ENCODE measurements at regions not wholly inside any gene's neighbourhood (a gene's known extent, or its start where the extent isn't known, plus 50 kb on each side); places are given as distances from the start of the nearest gene placed in this dataset.

- no peak for DNase-seq (ENCODE audit: low read depth)
These were observed 518.6 kb downstream of the MIAT start for GRCh38 chr22:27175974-27176373.

- DNase-seq (ENCODE audit: low read depth) = no peak
These were observed 521.8 kb downstream of the MIAT start for GRCh38 chr22:27179161-27179560.

- no peak for DNase-seq (ENCODE audit: low read depth)
These were observed 524.1 kb downstream of the MIAT start for GRCh38 chr22:27181537-27181936.

- no peak for DNase-seq (ENCODE audit: low read depth)
These were observed 526.1 kb downstream of the MIAT start for GRCh38 chr22:27183474-27183873.

GRCh38 chr22:27185099-27185709 lies 527.8 kb downstream of the MIAT start:
- no peak for DNase-seq (ENCODE audit: low read depth)

- no peak for DNase-seq (ENCODE audit: low read depth)
These were observed 528.4 kb downstream of the MIAT start for GRCh38 chr22:27185760-27186302.

- no peak for DNase-seq (ENCODE audit: low read depth)
These were observed 529.3 kb downstream of the MIAT start for GRCh38 chr22:27186643-27187042.

GRCh38 chr22:27192135-27192829 lies 534.9 kb downstream of the MIAT start:
- no peak for DNase-seq (ENCODE audit: low read depth)

- no peak for DNase-seq (ENCODE audit: low read depth)
These were observed 535.8 kb downstream of the MIAT start for GRCh38 chr22:27193215-27193614.

GRCh38 chr22:27193636-27194035 lies 536.2 kb downstream of the MIAT start:
- no peak for DNase-seq (ENCODE audit: low read depth)

GRCh38 chr22:27194096-27194748 lies 536.8 kb downstream of the MIAT start:
- no peak for DNase-seq (ENCODE audit: low read depth)

GRCh38 chr22:27195094-27195493 lies 537.7 kb downstream of the MIAT start:
- DNase-seq (ENCODE audit: low read depth) = no peak

GRCh38 chr22:27195494-27195893 lies 538.1 kb downstream of the MIAT start:
- DNase-seq (ENCODE audit: low read depth) = no peak

- no peak for DNase-seq (ENCODE audit: low read depth)
These were observed 539.2 kb downstream of the MIAT start for GRCh38 chr22:27196606-27197005.

- DNase-seq (ENCODE audit: low read depth) = no peak
These were observed 539.7 kb downstream of the MIAT start for GRCh38 chr22:27197052-27197451.

GRCh38 chr22:27197618-27198017 lies 540.2 kb downstream of the MIAT start:
- DNase-seq (ENCODE audit: low read depth) = no peak

- DNase-seq (ENCODE audit: low read depth) = no peak
These were observed 541.2 kb downstream of the MIAT start for GRCh38 chr22:27198518-27199035.

GRCh38 chr22:27199354-27199753 lies 542.0 kb downstream of the MIAT start:
- no peak for DNase-seq (ENCODE audit: low read depth)

GRCh38 chr22:27201276-27201675 lies 543.9 kb downstream of the MIAT start:
- no peak for DNase-seq (ENCODE audit: low read depth)

GRCh38 chr22:27201741-27202140 lies 544.4 kb downstream of the MIAT start:
- DNase-seq (ENCODE audit: low read depth) = no peak

GRCh38 chr22:27203276-27203660 lies 545.9 kb downstream of the MIAT start:
- DNase-seq (ENCODE audit: low read depth) = no peak

GRCh38 chr22:27204280-27204679 lies 546.9 kb downstream of the MIAT start:
- no peak for DNase-seq (ENCODE audit: low read depth)

GRCh38 chr22:27204817-27205216 lies 547.4 kb downstream of the MIAT start:
- no peak for DNase-seq (ENCODE audit: low read depth)

Data from T follicular helper cell (primary cell).